ENCODE measurements at regions not wholly inside any gene's neighbourhood (a gene's known extent, or its start where the extent isn't known, plus 50 kb on each side); places are given as distances from the start of the nearest gene placed in this dataset.
A peak's percentile ranks its signal among the peaks of the same experiment; 100 is the strongest.
"Not testable (repeated sequence)": the region's sequence is repeated elsewhere in the genome, so short reads cannot be mapped to it uniquely, and the experiment has no call there.

DNA sequence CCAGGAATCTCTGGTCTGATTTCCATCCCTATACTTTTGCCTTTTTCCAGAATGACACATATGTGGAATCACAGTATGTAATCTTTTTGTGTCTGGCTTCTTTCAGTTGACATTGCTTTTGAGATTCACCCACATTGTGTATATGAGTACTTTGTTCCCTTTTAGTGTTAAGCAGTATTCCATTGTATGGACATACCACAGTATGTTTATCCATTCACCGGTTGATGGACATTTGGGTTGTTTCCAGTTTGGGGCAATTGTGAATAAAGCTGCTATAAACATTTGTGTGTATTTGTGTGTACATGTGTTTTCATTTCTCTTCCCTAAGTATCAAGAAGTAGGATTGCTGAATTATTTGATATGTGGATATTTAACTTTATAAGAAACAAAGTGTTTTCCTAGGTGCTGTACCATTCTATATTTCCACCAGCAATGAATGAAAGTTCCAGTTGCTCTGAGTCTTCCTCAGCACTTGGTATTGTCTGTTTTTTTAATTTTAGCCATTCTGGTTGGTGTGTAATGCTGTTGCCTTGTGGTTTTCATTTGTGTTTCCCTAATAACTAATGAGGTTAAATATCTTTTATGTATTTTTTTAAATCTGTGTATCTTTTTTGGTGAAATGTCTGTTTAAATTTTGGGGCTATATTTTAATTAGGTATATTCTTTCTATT, 203.5 kb upstream of the HAAO start:
- DNase-seq: no peak
- intact Hi-C loops (cut with DNase I; ENCODE audit: low total_unique reads): no loop called here
- Histone ChIP-seq H3K36me3 (no peaks in the 10 kb centered on the region), H3K27ac (no peak overlapping the region), H3K27me3 (no peaks in the 10 kb centered on the region), H3K4me3 (no peak overlapping the region), H3K9me3 (no peaks in the 10 kb centered on the region), H3K4me1 (no peaks in the 10 kb centered on the region)
- TF ChIP-seq POLR2A (IDR thresholded peaks at IDR 0.05): no peak
- TF ChIP-seq, protein P1, sequence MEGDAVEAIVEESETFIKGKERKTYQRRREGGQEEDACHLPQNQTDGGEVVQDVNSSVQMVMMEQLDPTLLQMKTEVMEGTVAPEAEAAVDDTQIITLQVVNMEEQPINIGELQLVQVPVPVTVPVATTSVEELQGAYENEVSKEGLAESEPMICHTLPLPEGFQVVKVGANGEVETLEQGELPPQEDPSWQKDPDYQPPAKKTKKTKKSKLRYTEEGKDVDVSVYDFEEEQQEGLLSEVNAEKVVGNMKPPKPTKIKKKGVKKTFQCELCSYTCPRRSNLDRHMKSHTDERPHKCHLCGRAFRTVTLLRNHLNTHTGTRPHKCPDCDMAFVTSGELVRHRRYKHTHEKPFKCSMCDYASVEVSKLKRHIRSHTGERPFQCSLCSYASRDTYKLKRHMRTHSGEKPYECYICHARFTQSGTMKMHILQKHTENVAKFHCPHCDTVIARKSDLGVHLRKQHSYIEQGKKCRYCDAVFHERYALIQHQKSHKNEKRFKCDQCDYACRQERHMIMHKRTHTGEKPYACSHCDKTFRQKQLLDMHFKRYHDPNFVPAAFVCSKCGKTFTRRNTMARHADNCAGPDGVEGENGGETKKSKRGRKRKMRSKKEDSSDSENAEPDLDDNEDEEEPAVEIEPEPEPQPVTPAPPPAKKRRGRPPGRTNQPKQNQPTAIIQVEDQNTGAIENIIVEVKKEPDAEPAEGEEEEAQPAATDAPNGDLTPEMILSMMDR (IDR thresholded peaks at IDR 0.05): no peak

DNA sequence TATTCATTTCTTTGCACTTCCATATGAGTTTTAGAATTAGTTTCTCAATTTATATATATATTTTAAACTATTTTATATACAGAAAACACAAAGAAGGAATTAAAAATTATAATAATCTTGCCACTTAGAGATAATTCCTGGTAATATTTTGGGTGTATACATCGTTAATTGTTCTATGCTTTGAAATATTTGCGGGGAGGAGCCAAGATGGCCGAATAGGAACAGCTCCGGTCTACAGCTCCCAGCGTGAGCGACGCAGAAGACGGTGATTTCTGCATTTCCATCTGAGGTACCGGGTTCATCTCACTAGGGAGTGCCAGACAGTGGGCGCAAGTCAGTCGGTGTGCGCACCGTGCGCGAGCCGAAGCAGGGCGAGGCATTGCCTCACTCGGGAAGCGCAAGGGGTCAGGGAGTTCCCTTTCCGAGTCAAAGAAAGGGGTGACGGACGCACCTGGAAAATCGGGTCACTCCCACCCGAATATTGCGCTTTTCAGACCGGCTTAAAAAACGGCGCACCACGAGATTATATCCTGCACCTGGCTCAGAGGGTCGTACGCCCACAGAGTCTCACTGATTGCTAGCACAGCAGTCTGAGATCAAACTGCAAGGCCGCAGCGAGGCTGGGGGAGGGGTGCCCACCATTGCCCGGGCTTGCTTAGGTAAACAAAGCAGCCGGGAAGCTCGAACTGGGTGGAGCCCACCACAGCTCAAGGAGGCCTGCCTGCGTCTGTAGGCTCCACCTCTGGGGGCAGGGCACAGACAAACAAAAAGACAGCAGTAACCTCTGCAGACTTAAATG, 197.1 kb upstream of the HAAO start:
- H3K27ac ChIP-seq; DNase-seq; H3K9me3 ChIP-seq; H3K4me3 ChIP-seq; H3K27me3 ChIP-seq; H3K4me1 ChIP-seq; intact Hi-C loops (cut with DNase I; ENCODE audit: low total_unique reads); H3K36me3 ChIP-seq: not testable (repeated sequence)

DNA sequence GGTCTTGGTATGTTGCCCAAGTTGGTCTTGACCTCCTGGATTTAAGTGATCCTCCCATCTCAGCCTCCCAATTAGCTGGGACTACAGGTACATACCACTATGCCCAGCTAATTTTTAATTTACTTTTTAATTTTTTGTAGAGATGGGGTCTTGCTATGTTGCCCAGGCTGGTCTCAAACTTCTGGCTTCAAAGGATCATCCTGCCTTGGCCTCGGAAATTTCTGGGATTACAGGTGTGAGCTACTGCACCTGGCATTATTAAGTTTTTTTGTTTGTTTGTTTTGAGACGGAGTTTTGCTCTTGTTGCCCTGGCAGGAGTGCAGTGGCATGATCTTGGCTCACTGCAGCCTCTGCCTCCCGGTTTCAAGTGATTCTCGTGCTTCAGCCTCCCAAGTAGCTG, 195.7 kb upstream of the HAAO start:
- intact Hi-C loops (cut with DNase I; ENCODE audit: low total_unique reads); DNase-seq; H3K4me1 ChIP-seq; H3K4me3 ChIP-seq; H3K36me3 ChIP-seq; H3K27ac ChIP-seq; H3K9me3 ChIP-seq; H3K27me3 ChIP-seq: not testable (repeated sequence)

DNA sequence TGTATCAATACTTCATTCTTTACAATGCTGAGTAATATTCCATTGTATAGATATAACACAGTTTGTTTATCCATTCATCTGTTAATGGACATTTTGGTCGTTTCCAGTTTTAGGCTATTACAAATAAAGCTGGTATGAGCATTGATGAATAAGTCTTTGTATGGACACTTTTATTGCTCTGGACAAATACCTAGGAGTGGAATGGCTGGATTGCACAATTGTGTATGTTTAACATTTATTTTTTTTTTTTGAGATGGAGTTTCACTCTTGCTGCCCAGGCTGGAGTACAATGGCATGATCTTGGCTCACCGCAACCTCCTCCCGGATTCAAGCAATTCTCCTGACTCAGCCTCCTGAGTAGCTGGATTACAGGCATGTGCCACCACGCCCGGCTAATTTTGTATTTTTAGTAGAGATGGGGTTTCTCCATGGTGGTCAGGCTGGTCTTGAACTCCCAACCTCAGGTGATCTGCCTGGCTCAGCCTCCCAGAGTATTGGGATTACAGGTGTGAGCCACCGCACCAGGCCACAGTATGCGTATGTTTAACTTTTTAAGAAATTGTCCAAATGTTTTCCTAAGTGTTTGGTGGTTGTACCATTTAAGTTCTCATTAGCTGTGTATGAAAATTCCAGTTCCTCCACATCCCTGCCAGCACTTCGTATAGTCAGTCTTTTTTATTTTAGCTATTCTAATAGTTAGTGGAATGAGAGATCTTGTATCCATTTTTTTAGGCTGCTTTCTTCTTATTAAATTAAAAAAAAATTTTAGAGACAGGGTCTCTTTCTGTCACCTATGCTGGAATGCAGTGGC, 194.9 kb upstream of the HAAO start:
- no peak overlapping the region for H3K27ac ChIP-seq
- no peaks in the 10 kb centered on the region for H3K4me1 ChIP-seq
- H3K36me3 ChIP-seq: no peaks in the 10 kb centered on the region
- no peak overlapping the region for H3K4me3 ChIP-seq
- intact Hi-C loops (cut with DNase I; ENCODE audit: low total_unique reads): no loop called here
- DNase-seq: peak; percentile 5 to 8
- H3K9me3 ChIP-seq: no peaks in the 10 kb centered on the region
- H3K27me3 ChIP-seq: no peaks in the 10 kb centered on the region
- TF ChIP-seq, protein P1 (IDR thresholded peaks at IDR 0.05): no peak
- TF ChIP-seq POLR2A (IDR thresholded peaks at IDR 0.05): no peak

DNA sequence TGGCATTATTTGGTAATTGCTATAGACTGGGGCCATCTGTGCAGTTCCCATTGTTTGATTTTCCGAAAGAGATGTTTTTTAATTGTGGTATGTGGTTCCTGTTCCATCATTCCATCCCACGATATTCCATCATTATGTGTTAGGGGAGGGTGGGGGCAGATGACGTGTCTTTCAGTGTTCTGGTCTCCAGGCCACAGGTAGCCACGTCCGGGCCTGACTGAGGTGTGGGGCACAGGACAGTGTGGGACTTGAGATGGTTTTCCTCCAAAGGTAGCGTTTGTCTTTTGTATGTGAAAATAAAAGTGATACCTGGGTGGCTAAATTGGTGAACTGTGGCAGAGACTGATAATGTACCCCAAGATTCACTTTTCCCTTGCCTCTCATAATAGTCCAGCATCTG, 192.2 kb upstream of the HAAO start:
- no peak overlapping the region for H3K27ac ChIP-seq
- H3K36me3 ChIP-seq: no peaks in the 10 kb centered on the region
- no peaks in the 10 kb centered on the region for H3K9me3 ChIP-seq
- no peaks in the 10 kb centered on the region for H3K4me1 ChIP-seq
- DNase-seq: peak in 1 of 2 donors; percentile 12
- TF ChIP-seq, protein P1 (IDR thresholded peaks at IDR 0.05): no peak
- no peak for TF ChIP-seq POLR2A (IDR thresholded peaks at IDR 0.05)
- intact Hi-C loops (cut with DNase I; ENCODE audit: low total_unique reads): no loop called here
- H3K27me3 ChIP-seq: no peaks in the 10 kb centered on the region
- no peak overlapping the region for H3K4me3 ChIP-seq

DNA sequence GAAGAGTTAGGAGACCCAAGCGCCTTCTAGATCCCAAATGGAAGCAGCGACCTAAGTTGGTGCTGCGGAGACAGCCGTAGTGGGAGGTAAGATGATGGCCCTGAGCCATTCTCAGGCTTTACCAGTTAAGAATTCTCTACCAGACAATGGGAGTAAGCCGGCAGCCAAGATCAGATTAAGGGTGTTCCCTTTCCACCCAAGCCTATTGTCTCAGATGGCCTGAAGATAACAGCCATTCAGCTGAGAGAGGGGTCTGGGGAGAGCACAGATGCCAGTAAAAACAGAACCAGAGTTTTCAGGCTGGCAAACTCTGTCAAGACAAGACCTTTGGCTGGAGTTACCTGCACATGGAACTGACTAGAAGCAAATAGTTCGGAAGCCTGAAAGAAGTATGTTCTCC, 191.7 kb upstream of the HAAO start:
- TF ChIP-seq POLR2A (IDR thresholded peaks at IDR 0.05): no peak
- TF ChIP-seq, protein P1 (IDR thresholded peaks at IDR 0.05): no peak
- Histone ChIP-seq H3K9me3 (no peaks in the 10 kb centered on the region), H3K36me3 (no peaks in the 10 kb centered on the region), H3K4me3 (no peak overlapping the region), H3K4me1 (no peaks in the 10 kb centered on the region), H3K27ac (no peak overlapping the region), H3K27me3 (no peaks in the 10 kb centered on the region)
- intact Hi-C loops (cut with DNase I; ENCODE audit: low total_unique reads): no loop called here
- peak in 1 of 2 donors; percentile 9 for DNase-seq
